Loucy (cell line): ENCODE measurements at regions not wholly inside any gene's neighbourhood (a gene's known extent, or its start where the extent isn't known, plus 50 kb on each side); places are given as distances from the start of the nearest gene placed in this dataset.

ENCODE experiments used
- H2AFZ ChIP-seq: fragments of 200-600 bp; sonication (generic); 2 replicates; pipeline ENCODE4 v1.6.0; 2016; ENCODE audit warnings: antibody characterized with exemption, mild to moderate bottlenecking, low read length, moderate library complexity
- H3F3A ChIP-seq: fragments of 200-600 bp; 2 replicates; pipeline ENCODE4 v1.6.0; 2016; ENCODE audit warnings: antibody characterized with exemption, low read depth, mild to moderate bottlenecking
- H3K27me3 ChIP-seq: fragments of 200-600 bp; sonication (generic); 2 replicates; pipeline ENCODE4 v1.6.1; 2014; ENCODE audit warnings: low read length, mild to moderate bottlenecking; ENCODE audit not compliant: insufficient read depth, poor library complexity, severe bottlenecking
- H3K36me3 ChIP-seq: fragments of 200-600 bp; sonication (generic); 2 replicates; pipeline ENCODE4 v1.6.1; 2016; ENCODE audit warnings: low read length; ENCODE audit not compliant: insufficient read depth
- H3K4me1 ChIP-seq: fragments of 200-600 bp; sonication (generic); 2 replicates; pipeline ENCODE4 v1.5.1; 2014; ENCODE audit warnings: low read length, mild to moderate bottlenecking; ENCODE audit not compliant: insufficient read depth, poor library complexity, severe bottlenecking
- H3K4me2 ChIP-seq: fragments of 200-600 bp; sonication (generic); 2 replicates; pipeline ENCODE4 v1.6.0; 2014; ENCODE audit warnings: antibody characterized with exemption, low read length, low read depth, mild to moderate bottlenecking; ENCODE audit not compliant: poor library complexity, severe bottlenecking
- H3K4me3 ChIP-seq: fragments of 200-600 bp; sonication (generic); 2 replicates; pipeline ENCODE4 v1.5.1; 2014; ENCODE audit warnings: low read length, mild to moderate bottlenecking, mixed read lengths; ENCODE audit not compliant: poor library complexity, severe bottlenecking
- H3K79me2 ChIP-seq: fragments of 200-600 bp; sonication (generic); 2 replicates; pipeline ENCODE4 v1.6.1; 2014; ENCODE audit warnings: low read length; ENCODE audit not compliant: insufficient read depth
- H3K9ac ChIP-seq: fragments of 200-600 bp; sonication (generic); 2 replicates; pipeline ENCODE4 v1.6.0; 2014; ENCODE audit warnings: mild to moderate bottlenecking, low read depth, low read length, moderate library complexity; ENCODE audit not compliant: poor library complexity, severe bottlenecking
- H3K9me2 ChIP-seq: fragments of 200-600 bp; sonication (generic); replicated peaks from 2 replicates; pipeline ENCODE4 v1.6.1; 2016; ENCODE audit warnings: low read depth, low read length, mixed read lengths
- H3K9me3 ChIP-seq: fragments of 200-600 bp; sonication (generic); 2 replicates; pipeline ENCODE4 v1.6.1; 2014; ENCODE audit warnings: mild to moderate bottlenecking, antibody characterized with exemption, low read length, low read depth; ENCODE audit not compliant: insufficient read depth
- H4K20me1 ChIP-seq: fragments of 200-600 bp; sonication (generic); 2 replicates; pipeline ENCODE4 v1.6.0; 2014; ENCODE audit warnings: antibody characterized with exemption, low read length, mild to moderate bottlenecking; ENCODE audit not compliant: insufficient read depth, poor library complexity, severe bottlenecking
- EZH2phosphoT487 ChIP-seq: fragments of 200-600 bp; IDR thresholded peaks from 2 replicates; pipeline ENCODE4 v1.6.1; 2018; ENCODE audit warnings: antibody characterized with exemption, mild to moderate bottlenecking, moderate library complexity, borderline replicate concordance
- TF ChIP-seq, protein P1 (sequence below): fragments of 200-600 bp; sonication (generic); conservative IDR thresholded peaks from 2 replicates; pipeline ENCODE4 v1.5.1; 2014; ENCODE audit warnings: mild to moderate bottlenecking, antibody characterized with exemption, low read length

DNA sequence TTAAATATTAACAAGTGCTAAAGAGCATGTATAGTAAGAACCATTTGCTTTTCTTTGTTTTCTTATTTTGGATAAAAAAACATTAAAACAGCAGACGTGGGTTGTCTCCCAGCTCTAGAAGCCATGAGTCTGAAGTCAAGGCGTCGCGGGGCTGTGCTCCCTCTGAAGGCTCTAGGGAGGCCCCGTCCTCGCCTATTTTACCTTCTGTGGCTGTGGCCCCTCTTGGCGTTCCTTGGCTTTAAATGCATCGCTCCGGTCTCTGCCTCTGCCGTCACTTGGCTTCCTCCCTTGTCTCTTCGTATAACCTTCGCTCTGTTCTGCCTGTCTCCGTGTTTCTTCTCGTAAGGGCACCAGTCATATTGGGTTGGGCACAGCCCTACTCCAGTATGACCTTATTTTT lies 75.3 kb downstream of the ING1 start:
- Histone ChIP-seq H3K9ac (no peak overlapping the region), H3K4me3 (no peak overlapping the region), H3K4me2 (no peak overlapping the region), H2AFZ (no peak overlapping the region), H3K9me2 (no peaks in the 10 kb centered on the region), H3K79me2 (no peaks in the 10 kb centered on the region), H3K27me3 (peaks cover 7% of the 10 kb centered on the region), H3K36me3 (no peaks in the 10 kb centered on the region), H3K9me3 (peaks cover 17% of the 10 kb centered on the region), H3K4me1 (no peaks in the 10 kb centered on the region), H4K20me1 (no peaks in the 10 kb centered on the region), H3F3A (no peaks in the 10 kb centered on the region)
- TF ChIP-seq, protein P1, sequence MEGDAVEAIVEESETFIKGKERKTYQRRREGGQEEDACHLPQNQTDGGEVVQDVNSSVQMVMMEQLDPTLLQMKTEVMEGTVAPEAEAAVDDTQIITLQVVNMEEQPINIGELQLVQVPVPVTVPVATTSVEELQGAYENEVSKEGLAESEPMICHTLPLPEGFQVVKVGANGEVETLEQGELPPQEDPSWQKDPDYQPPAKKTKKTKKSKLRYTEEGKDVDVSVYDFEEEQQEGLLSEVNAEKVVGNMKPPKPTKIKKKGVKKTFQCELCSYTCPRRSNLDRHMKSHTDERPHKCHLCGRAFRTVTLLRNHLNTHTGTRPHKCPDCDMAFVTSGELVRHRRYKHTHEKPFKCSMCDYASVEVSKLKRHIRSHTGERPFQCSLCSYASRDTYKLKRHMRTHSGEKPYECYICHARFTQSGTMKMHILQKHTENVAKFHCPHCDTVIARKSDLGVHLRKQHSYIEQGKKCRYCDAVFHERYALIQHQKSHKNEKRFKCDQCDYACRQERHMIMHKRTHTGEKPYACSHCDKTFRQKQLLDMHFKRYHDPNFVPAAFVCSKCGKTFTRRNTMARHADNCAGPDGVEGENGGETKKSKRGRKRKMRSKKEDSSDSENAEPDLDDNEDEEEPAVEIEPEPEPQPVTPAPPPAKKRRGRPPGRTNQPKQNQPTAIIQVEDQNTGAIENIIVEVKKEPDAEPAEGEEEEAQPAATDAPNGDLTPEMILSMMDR, result no peak
- TF ChIP-seq EZH2phosphoT487, result no peak

GRCh38 chr13:110789871-110790270 lies 76.4 kb downstream of the ING1 start:
- H3K36me3 ChIP-seq, result no peaks in the 10 kb centered on the region
- peaks cover 28% of the 10 kb centered on the region for H3K9me3 ChIP-seq
- no peak for TF ChIP-seq EZH2phosphoT487
- TF ChIP-seq, protein P1, result no peak
- no peak overlapping the region for H3K4me2 ChIP-seq
- H3K4me1 ChIP-seq, result no peaks in the 10 kb centered on the region
- no peaks in the 10 kb centered on the region for H3K9me2 ChIP-seq
- no peak overlapping the region for H3K4me3 ChIP-seq
- no peak overlapping the region for H2AFZ ChIP-seq
- no peaks in the 10 kb centered on the region for H3F3A ChIP-seq
- no peak overlapping the region for H3K9ac ChIP-seq
- no peaks in the 10 kb centered on the region for H3K27me3 ChIP-seq
- H3K79me2 ChIP-seq, result no peaks in the 10 kb centered on the region
- H4K20me1 ChIP-seq, result no peaks in the 10 kb centered on the region

DNA sequence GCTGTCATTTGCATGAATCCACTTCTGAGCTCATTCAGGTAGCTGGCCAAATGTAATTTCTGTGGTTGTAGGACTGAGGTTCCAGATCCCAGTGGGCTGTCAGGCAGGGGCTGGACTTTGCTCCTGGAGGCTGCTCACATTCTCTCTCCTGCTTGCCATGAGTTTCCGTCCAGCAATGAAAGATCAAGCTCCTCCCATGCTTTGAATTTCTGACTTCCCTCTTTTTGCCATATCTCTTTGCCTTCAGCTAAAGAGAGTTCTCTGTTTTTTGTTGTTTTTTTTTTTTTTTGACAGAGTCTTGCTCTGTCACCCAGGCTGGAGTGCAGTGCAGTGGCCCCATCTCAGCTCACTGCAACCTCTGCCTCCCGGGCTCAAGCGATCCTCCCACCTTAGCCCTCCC lies 76.9 kb downstream of the ING1 start:
- Histone ChIP-seq H4K20me1 (no peaks in the 10 kb centered on the region), H3K4me3 (no peak overlapping the region), H3K4me2 (no peak overlapping the region), H3K4me1 (no peaks in the 10 kb centered on the region), H3F3A (no peaks in the 10 kb centered on the region), H3K27me3 (no peaks in the 10 kb centered on the region), H2AFZ (no peak overlapping the region), H3K79me2 (no peaks in the 10 kb centered on the region), H3K36me3 (no peaks in the 10 kb centered on the region), H3K9me2 (no peaks in the 10 kb centered on the region), H3K9me3 (peaks cover 29% of the 10 kb centered on the region), H3K9ac (no peak overlapping the region)
- TF ChIP-seq, protein P1, result no peak
- no peak for TF ChIP-seq EZH2phosphoT487
